Vagina (tissue), 2 donors: ENCODE measurements at regions not wholly inside any gene's neighbourhood (a gene's known extent, or its start where the extent isn't known, plus 50 kb on each side); places are given as distances from the start of the nearest gene placed in this dataset.
"Not testable (repeated sequence)": the region's sequence is repeated elsewhere in the genome, so short reads cannot be mapped to it uniquely, and the experiment has no call there.

Experiments used
- CTCF ChIP-seq, 3 experiments: fragments of 450-650 bp in 2 of 3; fragments of 200-600 bp in 1 of 3; sonication (generic) in 1 of 3; IDR thresholded peaks; one replicate each; pipeline ENCODE4 v1.5.1; 2017 to 2019; ENCODE audit warnings: antibody characterized with exemption in 3 of 3, mild to moderate bottlenecking in 2 of 3, moderate library complexity in 2 of 3
- POLR2A ChIP-seq, 2 donors: fragments of 450-650 bp; IDR thresholded peaks; one replicate each; pipeline ENCODE4 v1.6.1; 2017; ENCODE audit warnings: antibody characterized with exemption in 2 of 2, mild to moderate bottlenecking in 2 of 2, moderate library complexity in 2 of 2

- not testable (repeated sequence) for TF ChIP-seq CTCF, POLR2A (IDR thresholded peaks at IDR 0.05)
These were observed 161.5 kb downstream of the NR2F2 start for GRCh38 chr15:96491700-96492644.
